GF-D8 (cell line): ENCODE measurements at regions not wholly inside any gene's neighbourhood (a gene's known extent, or its start where the extent isn't known, plus 50 kb on each side); places are given as distances from the start of the nearest gene placed in this dataset.
"Not testable (repeated sequence)": the region's sequence is repeated elsewhere in the genome, so short reads cannot be mapped to it uniquely, and the experiment has no call there.

ENCODE experiments used
- DNase-seq: peaks from one replicate; lab custom pipeline; 2025; lab: John Stamatoyannopoulos, UW

GRCh38 chr4:123026015-123026414, 103.6 kb upstream of the NUDT6 start:
- not testable (repeated sequence) for DNase-seq

- DNase-seq = no peak
Observed at GRCh38 chr4:123031664-123032063, 109.3 kb upstream of the NUDT6 start.

GRCh38 chr4:123034023-123034422, 111.6 kb upstream of the NUDT6 start:
- no peak for DNase-seq

- DNase-seq = no peak
Observed at GRCh38 chr4:123035239-123035638, 112.8 kb upstream of the NUDT6 start.

- no peak for DNase-seq
Observed at GRCh38 chr4:123037804-123038203, 115.4 kb upstream of the NUDT6 start.

- no peak for DNase-seq
Observed at GRCh38 chr4:123042095-123042494, 119.7 kb upstream of the NUDT6 start.

- DNase-seq = no peak
Observed at GRCh38 chr4:123043013-123043412, 120.6 kb upstream of the NUDT6 start.

GRCh38 chr4:123043793-123044425, 121.5 kb upstream of the NUDT6 start:
- DNase-seq = no peak

- no peak for DNase-seq
Observed at GRCh38 chr4:123046096-123046495, 123.7 kb upstream of the NUDT6 start.

GRCh38 chr4:123050018-123050417, 127.6 kb upstream of the NUDT6 start:
- DNase-seq = no peak

GRCh38 chr4:123052007-123052406, 129.6 kb upstream of the NUDT6 start:
- DNase-seq = no peak

- DNase-seq = no peak
Observed at GRCh38 chr4:123055943-123056342, 133.5 kb upstream of the NUDT6 start.

GRCh38 chr4:123060039-123060770, 137.8 kb upstream of the NUDT6 start:
- DNase-seq = no peak

- DNase-seq = no peak
Observed at GRCh38 chr4:123064390-123064789, 142.0 kb upstream of the NUDT6 start.

- no peak for DNase-seq
Observed at GRCh38 chr4:123068081-123068480, 145.7 kb upstream of the NUDT6 start.

- no peak for DNase-seq
Observed at GRCh38 chr4:123072060-123072459, 149.7 kb upstream of the NUDT6 start.

- no peak for DNase-seq
Observed at GRCh38 chr4:123073650-123074049, 151.3 kb upstream of the NUDT6 start.

- no peak for DNase-seq
Observed at GRCh38 chr4:123077330-123077729, 154.9 kb upstream of the NUDT6 start.

- DNase-seq = no peak
Observed at GRCh38 chr4:123081971-123082370, 159.6 kb upstream of the NUDT6 start.

- peak; percentile 57 for DNase-seq
Observed at GRCh38 chr4:123083646-123084045, 161.2 kb upstream of the NUDT6 start.

- peak; percentile 73 for DNase-seq
Observed at GRCh38 chr4:123088501-123088900, 166.1 kb upstream of the NUDT6 start.

GRCh38 chr4:123090886-123091285, 168.5 kb upstream of the NUDT6 start:
- no peak for DNase-seq

GRCh38 chr4:123092586-123092985, 170.2 kb upstream of the NUDT6 start:
- no peak for DNase-seq

GRCh38 chr4:123093236-123093635, 170.8 kb upstream of the NUDT6 start:
- no peak for DNase-seq
